ENCODE measurements at regions not wholly inside any gene's neighbourhood (a gene's known extent, or its start where the extent isn't known, plus 50 kb on each side); places are given as distances from the start of the nearest gene placed in this dataset.
"Not testable (repeated sequence)": the region's sequence is repeated elsewhere in the genome, so short reads cannot be mapped to it uniquely, and the experiment has no call there.

- intact Hi-C loops (cut with DNase I; ENCODE audit: low total_unique reads) = no loop called here
- Histone ChIP-seq H3K27me3 (no peaks in the 10 kb centered on the region), H3K9me3 (no peaks in the 10 kb centered on the region), H3K27ac (no peak overlapping the region), H3K36me3 (ENCODE audit: low read depth, missing control alignments) (no peaks in the 10 kb centered on the region), H3K4me1 (peaks cover 28% of the 10 kb centered on the region), H3K4me3 (no peak overlapping the region)
- 92 to 95% methylated on average over 4 of the region's 4 CpGs for WGBS, 2 donors
- TF ChIP-seq POLR2A (IDR thresholded peaks at IDR 0.05) (no peak), CTCF (IDR thresholded peaks at IDR 0.05) (no peak)
- DNase-seq = no peak
Observed at GRCh38 chr3:177364236-177364635, 167.0 kb upstream of the TBL1XR1 start.

GRCh38 chr3:177365294-177365693 is 168.0 kb upstream of the TBL1XR1 start:
- intact Hi-C loops (cut with DNase I; ENCODE audit: low total_unique reads); H3K36me3 ChIP-seq (ENCODE audit: low read depth, missing control alignments); H3K4me3 ChIP-seq; H3K9me3 ChIP-seq; H3K27me3 ChIP-seq; DNase-seq; H3K27ac ChIP-seq: not testable (repeated sequence)
- H3K4me1 ChIP-seq = peaks cover 23% of the 10 kb centered on the region
- WGBS, 2 donors = 89 to 100% methylated on average over 3 of the region's 3 CpGs

GRCh38 chr3:177367788-177368187 is 170.5 kb upstream of the TBL1XR1 start:
- DNase-seq = no peak
- no peaks in the 10 kb centered on the region for H3K36me3 ChIP-seq (ENCODE audit: low read depth, missing control alignments)
- no peak overlapping the region for H3K4me3 ChIP-seq
- H3K27ac ChIP-seq = no peak overlapping the region
- TF ChIP-seq CTCF (IDR thresholded peaks at IDR 0.05) (no peak), POLR2A (IDR thresholded peaks at IDR 0.05) (no peak)
- no peaks in the 10 kb centered on the region for H3K9me3 ChIP-seq
- H3K27me3 ChIP-seq = no peaks in the 10 kb centered on the region
- 83 to 87% methylated on average over 8 of the region's 8 CpGs for WGBS, 2 donors
- H3K4me1 ChIP-seq = peaks cover 1% of the 10 kb centered on the region
- intact Hi-C loops (cut with DNase I; ENCODE audit: low total_unique reads) = no loop called here

GRCh38 chr3:177370246-177370822 is 173.1 kb upstream of the TBL1XR1 start:
- H3K9me3 ChIP-seq = no peaks in the 10 kb centered on the region

GRCh38 chr3:177371146-177371545 is 173.9 kb upstream of the TBL1XR1 start:
- H3K4me3 ChIP-seq = no peak overlapping the region
- H3K27me3 ChIP-seq = no peaks in the 10 kb centered on the region
- no peaks in the 10 kb centered on the region for H3K4me1 ChIP-seq
- intact Hi-C loops (cut with DNase I; ENCODE audit: low total_unique reads) = no loop called here
- DNase-seq = no peak
- H3K9me3 ChIP-seq = no peaks in the 10 kb centered on the region
- TF ChIP-seq POLR2A (IDR thresholded peaks at IDR 0.05) (no peak), CTCF (IDR thresholded peaks at IDR 0.05) (no peak)
- no peak overlapping the region for H3K27ac ChIP-seq
- H3K36me3 ChIP-seq (ENCODE audit: low read depth, missing control alignments) = no peaks in the 10 kb centered on the region

More at GRCh38 chr3:177370246-177370822, 173.1 kb upstream of the TBL1XR1 start:
- TF ChIP-seq POLR2A (IDR thresholded peaks at IDR 0.05) (no peak), CTCF (IDR thresholded peaks at IDR 0.05) (no peak)
- Histone ChIP-seq H3K36me3 (ENCODE audit: low read depth, missing control alignments) (no peaks in the 10 kb centered on the region), H3K4me3 (no peak overlapping the region), H3K27me3 (no peaks in the 10 kb centered on the region), H3K4me1 (no peaks in the 10 kb centered on the region), H3K27ac (no peak overlapping the region)
- intact Hi-C loops (cut with DNase I; ENCODE audit: low total_unique reads) = no loop called here
- WGBS, 2 donors = 55 to 58% methylated on average over 3 of the region's 3 CpGs
- no peak for DNase-seq

Data from testis (tissue), 2 donors.